Glutamatergic neuron (in vitro differentiated cells): ENCODE measurements at regions not wholly inside any gene's neighbourhood (a gene's known extent, or its start where the extent isn't known, plus 50 kb on each side); places are given as distances from the start of the nearest gene placed in this dataset.

ENCODE experiments used
- DNase-seq: peaks from one replicate; pipeline ENCODE4 v3.0.0; 2022
- H3K27ac Mint-ChIP-seq: one replicate; pipeline ENCODE4 v1.8.0; 2020; ENCODE audit warnings: mild to moderate bottlenecking, mixed read lengths, inconsistent platforms; ENCODE audit not compliant: unreplicated experiment
- H3K27me3 Mint-ChIP-seq: one replicate; pipeline ENCODE4 v1.8.0; 2020; ENCODE audit warnings: mild to moderate bottlenecking, moderate library complexity, mixed read lengths, inconsistent platforms; ENCODE audit not compliant: unreplicated experiment
- H3K36me3 Mint-ChIP-seq: one replicate; pipeline ENCODE4 v1.8.0; 2020; ENCODE audit warnings: mild to moderate bottlenecking, mixed read lengths, inconsistent platforms; ENCODE audit not compliant: unreplicated experiment
- H3K4me1 Mint-ChIP-seq: one replicate; pipeline ENCODE4 v1.8.0; 2020; ENCODE audit warnings: mild to moderate bottlenecking, low read depth, mixed read lengths, inconsistent platforms; ENCODE audit not compliant: unreplicated experiment
- H3K4me3 Mint-ChIP-seq: one replicate; pipeline ENCODE4 v1.8.0; 2020; ENCODE audit warnings: mild to moderate bottlenecking, mixed read lengths, inconsistent platforms; ENCODE audit not compliant: unreplicated experiment
- H3K9me3 Mint-ChIP-seq: one replicate; pipeline ENCODE4 v1.8.0; 2020; ENCODE audit warnings: mild to moderate bottlenecking, moderate library complexity, mixed read lengths, inconsistent platforms; ENCODE audit not compliant: unreplicated experiment
- CTCF ChIP-seq: fragments of 200-600 bp; sonication (generic); IDR thresholded peaks from one replicate; pipeline ENCODE4 v1.5.0; 2021; ENCODE audit not compliant: partially characterized antibody, unreplicated experiment

- no peak overlapping the region for H3K27ac Mint-ChIP-seq
Observed at GRCh38 chr9:86687788-86688187, 259.5 kb downstream of the GAS1 start.

GRCh38 chr9:86685556-86685955, 261.8 kb downstream of the GAS1 start:
- TF ChIP-seq CTCF: no peak
- Mint-ChIP-seq H3K27ac (no peak overlapping the region), H3K4me3 (no peak overlapping the region)

More at GRCh38 chr9:86687788-86688187, 259.5 kb downstream of the GAS1 start:
- Mint-ChIP-seq H3K4me3 (no peak overlapping the region), H3K4me1 (no peaks in the 10 kb centered on the region), H3K27me3 (no peaks in the 10 kb centered on the region), H3K36me3 (no peaks in the 10 kb centered on the region), H3K9me3 (peaks cover 3% of the 10 kb centered on the region)
- TF ChIP-seq CTCF: no peak
- DNase-seq: no peak

GRCh38 chr9:86684148-86684547, 263.2 kb downstream of the GAS1 start:
- Mint-ChIP-seq H3K9me3 (peaks cover 3% of the 10 kb centered on the region), H3K27ac (no peak overlapping the region), H3K4me3 (no peak overlapping the region), H3K4me1 (no peaks in the 10 kb centered on the region), H3K36me3 (peaks cover under 1% of the 10 kb centered on the region), H3K27me3 (no peaks in the 10 kb centered on the region)
- TF ChIP-seq CTCF: no peak
- DNase-seq: no peak

More at GRCh38 chr9:86685556-86685955, 261.8 kb downstream of the GAS1 start:
- no peak for DNase-seq
- H3K4me1 Mint-ChIP-seq: no peaks in the 10 kb centered on the region
- H3K36me3 Mint-ChIP-seq: no peaks in the 10 kb centered on the region
- no peaks in the 10 kb centered on the region for H3K27me3 Mint-ChIP-seq
- H3K9me3 Mint-ChIP-seq: peaks cover 3% of the 10 kb centered on the region

GRCh38 chr9:86682240-86682639, 265.1 kb downstream of the GAS1 start:
- H3K27me3 Mint-ChIP-seq: no peaks in the 10 kb centered on the region
- no peak overlapping the region for H3K27ac Mint-ChIP-seq
- H3K4me1 Mint-ChIP-seq: no peaks in the 10 kb centered on the region
- no peak for TF ChIP-seq CTCF
- no peak overlapping the region for H3K4me3 Mint-ChIP-seq
- H3K9me3 Mint-ChIP-seq: no peaks in the 10 kb centered on the region
- peaks cover 5% of the 10 kb centered on the region for H3K36me3 Mint-ChIP-seq
- no peak for DNase-seq

- no peak for TF ChIP-seq CTCF
- Mint-ChIP-seq H3K4me3 (no peak overlapping the region), H3K27ac (no peak overlapping the region), H3K36me3 (peaks cover 5% of the 10 kb centered on the region), H3K27me3 (no peaks in the 10 kb centered on the region), H3K4me1 (no peaks in the 10 kb centered on the region), H3K9me3 (no peaks in the 10 kb centered on the region)
- no peak for DNase-seq
Observed at GRCh38 chr9:86679909-86680308, 267.4 kb downstream of the GAS1 start.
